ENCODE measurements at regions not wholly inside any gene's neighbourhood (a gene's known extent, or its start where the extent isn't known, plus 50 kb on each side); places are given as distances from the start of the nearest gene placed in this dataset.

DNA sequence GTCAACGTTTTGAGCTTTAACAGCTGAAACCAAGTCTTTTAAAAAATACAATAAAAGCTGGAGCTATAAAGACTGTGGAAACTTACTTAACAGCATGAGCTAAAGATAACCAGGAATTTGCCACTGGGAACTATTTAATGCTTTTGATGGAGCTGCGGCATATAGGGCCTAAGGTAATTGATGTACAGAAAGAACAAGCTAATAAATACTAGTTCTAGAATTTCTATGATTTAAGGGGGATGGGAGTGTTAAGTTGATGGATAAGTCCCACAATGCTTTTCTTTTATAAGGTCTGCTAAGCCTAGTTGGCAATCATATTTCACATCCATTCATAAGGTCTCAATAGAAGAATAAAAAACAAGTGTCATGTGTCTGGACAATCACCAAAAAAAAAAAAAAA lies 334.0 kb upstream of the DMAC1 start:
- DNase-seq (ENCODE audit: low read depth, low spot score) = no peak
- H3K4me2 ChIP-seq (ENCODE audit: insufficient read depth, low read length) = no peak overlapping the region
- no peak overlapping the region for H3K9ac ChIP-seq (replicated peaks; ENCODE audit: extremely low read depth, insufficient read depth, low read length)
- no TSS peak for BruUV-seq (replicated peaks)
- dilution Hi-C loops (cut with MboI; ENCODE audit: extremely low pct_ligation_motif_present, low sequenced_read_pairs) = no loop called here
- H2AFZ ChIP-seq (ENCODE audit: low read depth, low read length) = no peak overlapping the region
- no peak overlapping the region for H3K27ac ChIP-seq (ENCODE audit: insufficient read depth, low read depth, low read length)
- FAIRE-seq = no peak
- H3K79me2 ChIP-seq (ENCODE audit: control insufficient read depth, insufficient read depth, low read length) = no peaks in the 10 kb centered on the region
- H3K9me3 ChIP-seq (replicated peaks; ENCODE audit: control insufficient read depth, insufficient read depth, low read length) = no peaks in the 10 kb centered on the region
- H4K20me1 ChIP-seq (replicated peaks; ENCODE audit: control insufficient read depth, extremely low read depth, insufficient read depth, low read length) = no peaks in the 10 kb centered on the region
- H3K36me3 ChIP-seq (ENCODE audit: control insufficient read depth in 2 of 2, extremely low read depth in 1 of 2, insufficient read depth in 2 of 2, low read length in 2 of 2) = no peaks in the 10 kb centered on the region
- POLR2A ChIA-PET = no interaction called here
- H3K4me1 ChIP-seq (ENCODE audit: control insufficient read depth, extremely low read depth, insufficient read depth, low read length) = no peaks in the 10 kb centered on the region
- H3K9me1 ChIP-seq (replicated peaks; ENCODE audit: control insufficient read depth, extremely low read depth, insufficient read depth, low read length) = no peaks in the 10 kb centered on the region
- CTCF ChIA-PET = interaction anchor here (0.7 kb wide), 1 partner anchor 346 kb away, joined by 3 read pairs; no protein-coding TSS in a partner anchor
- TF ChIP-seq EZH2 (IDR thresholded peaks at IDR 0.05; ENCODE audit: borderline replicate concordance, low read depth, low read length, severe bottlenecking) (no peak), POLR2A (IDR thresholded peaks at IDR 0.05; ENCODE audit: low read depth, low read length) (no peak), GATA2 (IDR thresholded peaks at IDR 0.05; ENCODE audit: insufficient read depth, insufficient read length, low read depth, low read length) (no peak), POLR2AphosphoS5 (IDR thresholded peaks at IDR 0.05; ENCODE audit: insufficient read depth, low read depth, low read length) (no peak), FOS (IDR thresholded peaks at IDR 0.05; ENCODE audit: borderline replicate concordance, insufficient read depth, low read length) (no peak)
- TF ChIP-seq, protein P1, sequence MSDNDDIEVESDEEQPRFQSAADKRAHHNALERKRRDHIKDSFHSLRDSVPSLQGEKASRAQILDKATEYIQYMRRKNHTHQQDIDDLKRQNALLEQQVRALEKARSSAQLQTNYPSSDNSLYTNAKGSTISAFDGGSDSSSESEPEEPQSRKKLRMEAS (IDR thresholded peaks at IDR 0.05; ENCODE audit: insufficient read depth, insufficient read length) = no peak
- intact Hi-C loops (cut with micrococcal nuclease) = no loop called here
- H3K4me3 ChIP-seq (replicated peaks in 1 of 3; ENCODE audit: insufficient read depth in 1 of 3, low read depth in 1 of 3, low read length in 3 of 3) = no peak overlapping the region
- H3K27me3 ChIP-seq (ENCODE audit: control insufficient read depth in 2 of 2, insufficient read depth in 2 of 2, low read length in 2 of 2) = no peaks in the 10 kb centered on the region

DNA sequence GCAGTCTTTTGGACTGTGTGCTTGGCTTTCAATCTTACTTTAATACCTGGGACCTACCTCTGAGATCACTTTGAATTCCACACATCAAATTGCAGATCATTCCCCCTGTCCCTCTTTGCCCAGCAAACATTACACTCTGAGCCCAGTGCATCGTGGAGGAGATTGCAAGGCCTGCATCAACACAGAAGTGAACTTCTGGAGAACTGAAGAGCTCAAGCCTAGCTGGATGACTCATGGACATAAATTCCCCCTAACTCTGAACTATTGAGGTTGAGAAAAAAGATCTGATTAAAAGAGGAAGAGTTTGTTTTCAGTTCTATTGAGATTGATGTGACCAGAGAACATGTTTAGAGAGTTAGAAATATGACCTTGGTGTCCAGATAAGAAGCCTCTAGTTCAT lies 316.0 kb upstream of the DMAC1 start:
- Histone ChIP-seq H3K9me1 (replicated peaks; ENCODE audit: control insufficient read depth, extremely low read depth, insufficient read depth, low read length) (no peaks in the 10 kb centered on the region), H3K79me2 (ENCODE audit: control insufficient read depth, insufficient read depth, low read length) (no peaks in the 10 kb centered on the region), H3K27me3 (ENCODE audit: control insufficient read depth in 2 of 2, insufficient read depth in 2 of 2, low read length in 2 of 2) (no peaks in the 10 kb centered on the region), H3K4me2 (ENCODE audit: insufficient read depth, low read length) (no peak overlapping the region), H4K20me1 (replicated peaks; ENCODE audit: control insufficient read depth, extremely low read depth, insufficient read depth, low read length) (no peaks in the 10 kb centered on the region), H3K27ac (ENCODE audit: insufficient read depth, low read depth, low read length) (no peak overlapping the region), H3K4me1 (ENCODE audit: control insufficient read depth, extremely low read depth, insufficient read depth, low read length) (no peaks in the 10 kb centered on the region), H3K36me3 (ENCODE audit: control insufficient read depth in 2 of 2, extremely low read depth in 1 of 2, insufficient read depth in 2 of 2, low read length in 2 of 2) (no peaks in the 10 kb centered on the region), H3K9me3 (replicated peaks; ENCODE audit: control insufficient read depth, insufficient read depth, low read length) (no peaks in the 10 kb centered on the region), H3K9ac (replicated peaks; ENCODE audit: extremely low read depth, insufficient read depth, low read length) (no peak overlapping the region), H2AFZ (ENCODE audit: low read depth, low read length) (no peak overlapping the region), H3K4me3 (replicated peaks in 1 of 3; ENCODE audit: insufficient read depth in 1 of 3, low read depth in 1 of 3, low read length in 3 of 3) (no peak overlapping the region)
- intact Hi-C loops (cut with micrococcal nuclease) = no loop called here
- no peak for FAIRE-seq
- no peak for DNase-seq (ENCODE audit: low read depth, low spot score)
- dilution Hi-C loops (cut with MboI; ENCODE audit: extremely low pct_ligation_motif_present, low sequenced_read_pairs) = no loop called here
- BruUV-seq (replicated peaks) = no TSS peak
- TF ChIP-seq MYC (IDR thresholded peaks at IDR 0.05; ENCODE audit: low read depth, low read length) = no peak
- TF ChIP-seq EZH2 (IDR thresholded peaks at IDR 0.05; ENCODE audit: borderline replicate concordance, low read depth, low read length, severe bottlenecking) = no peak
- no peak for TF ChIP-seq POLR2A (IDR thresholded peaks at IDR 0.05; ENCODE audit: low read depth, low read length)
- TF ChIP-seq, protein P2, sequence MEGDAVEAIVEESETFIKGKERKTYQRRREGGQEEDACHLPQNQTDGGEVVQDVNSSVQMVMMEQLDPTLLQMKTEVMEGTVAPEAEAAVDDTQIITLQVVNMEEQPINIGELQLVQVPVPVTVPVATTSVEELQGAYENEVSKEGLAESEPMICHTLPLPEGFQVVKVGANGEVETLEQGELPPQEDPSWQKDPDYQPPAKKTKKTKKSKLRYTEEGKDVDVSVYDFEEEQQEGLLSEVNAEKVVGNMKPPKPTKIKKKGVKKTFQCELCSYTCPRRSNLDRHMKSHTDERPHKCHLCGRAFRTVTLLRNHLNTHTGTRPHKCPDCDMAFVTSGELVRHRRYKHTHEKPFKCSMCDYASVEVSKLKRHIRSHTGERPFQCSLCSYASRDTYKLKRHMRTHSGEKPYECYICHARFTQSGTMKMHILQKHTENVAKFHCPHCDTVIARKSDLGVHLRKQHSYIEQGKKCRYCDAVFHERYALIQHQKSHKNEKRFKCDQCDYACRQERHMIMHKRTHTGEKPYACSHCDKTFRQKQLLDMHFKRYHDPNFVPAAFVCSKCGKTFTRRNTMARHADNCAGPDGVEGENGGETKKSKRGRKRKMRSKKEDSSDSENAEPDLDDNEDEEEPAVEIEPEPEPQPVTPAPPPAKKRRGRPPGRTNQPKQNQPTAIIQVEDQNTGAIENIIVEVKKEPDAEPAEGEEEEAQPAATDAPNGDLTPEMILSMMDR (IDR thresholded peaks at IDR 0.05; ENCODE audit: extremely low read depth in 1 of 2, insufficient read depth in 1 of 2, low read depth in 1 of 2, low read length in 2 of 2) = no peak
- TF ChIP-seq FOS (IDR thresholded peaks at IDR 0.05; ENCODE audit: borderline replicate concordance, insufficient read depth, low read length) = no peak
- TF ChIP-seq, protein P1 (IDR thresholded peaks at IDR 0.05; ENCODE audit: insufficient read depth, insufficient read length) = no peak
- TF ChIP-seq JUN (IDR thresholded peaks at IDR 0.05; ENCODE audit: borderline replicate concordance, insufficient read depth, insufficient read length, low read depth) = no peak
- TF ChIP-seq POLR2AphosphoS5 (IDR thresholded peaks at IDR 0.05; ENCODE audit: insufficient read depth, low read depth, low read length) = no peak
- TF ChIP-seq GATA2 (IDR thresholded peaks at IDR 0.05; ENCODE audit: insufficient read depth, insufficient read length, low read depth, low read length) = no peak
- POLR2A ChIA-PET = no interaction called here
- CTCF ChIA-PET = no interaction called here

Data from endothelial cell of umbilical vein (primary cell).